Thyroid gland (tissue), 4 donors: ENCODE measurements at regions not wholly inside any gene's neighbourhood (a gene's known extent, or its start where the extent isn't known, plus 50 kb on each side); places are given as distances from the start of the nearest gene placed in this dataset.

ENCODE experiments used
- POLR2A ChIP-seq, 2 donors: fragments of 450-650 bp; IDR thresholded peaks; one replicate each; pipeline ENCODE4 v1.6.1; 2017; ENCODE audit warnings: antibody characterized with exemption in 2 of 2, mild to moderate bottlenecking in 2 of 2, moderate library complexity in 1 of 2
- TF ChIP-seq, protein P1 (sequence below), 6 experiments: fragments of 200-600 bp in 3 of 6; fragments of 450-650 bp in 3 of 6; sonication (generic) in 3 of 6; IDR thresholded peaks; one replicate each; pipeline ENCODE4 v1.5.1; 2016 to 2019; ENCODE audit warnings: antibody characterized with exemption in 6 of 6, mild to moderate bottlenecking in 2 of 6, inconsistent platforms in 1 of 6, moderate library complexity in 1 of 6

GRCh38 chr6:141867767-141868166 is 265.0 kb upstream of the GJE1 start:
- no peak for TF ChIP-seq POLR2A (IDR thresholded peaks at IDR 0.05)
- TF ChIP-seq, protein P1, sequence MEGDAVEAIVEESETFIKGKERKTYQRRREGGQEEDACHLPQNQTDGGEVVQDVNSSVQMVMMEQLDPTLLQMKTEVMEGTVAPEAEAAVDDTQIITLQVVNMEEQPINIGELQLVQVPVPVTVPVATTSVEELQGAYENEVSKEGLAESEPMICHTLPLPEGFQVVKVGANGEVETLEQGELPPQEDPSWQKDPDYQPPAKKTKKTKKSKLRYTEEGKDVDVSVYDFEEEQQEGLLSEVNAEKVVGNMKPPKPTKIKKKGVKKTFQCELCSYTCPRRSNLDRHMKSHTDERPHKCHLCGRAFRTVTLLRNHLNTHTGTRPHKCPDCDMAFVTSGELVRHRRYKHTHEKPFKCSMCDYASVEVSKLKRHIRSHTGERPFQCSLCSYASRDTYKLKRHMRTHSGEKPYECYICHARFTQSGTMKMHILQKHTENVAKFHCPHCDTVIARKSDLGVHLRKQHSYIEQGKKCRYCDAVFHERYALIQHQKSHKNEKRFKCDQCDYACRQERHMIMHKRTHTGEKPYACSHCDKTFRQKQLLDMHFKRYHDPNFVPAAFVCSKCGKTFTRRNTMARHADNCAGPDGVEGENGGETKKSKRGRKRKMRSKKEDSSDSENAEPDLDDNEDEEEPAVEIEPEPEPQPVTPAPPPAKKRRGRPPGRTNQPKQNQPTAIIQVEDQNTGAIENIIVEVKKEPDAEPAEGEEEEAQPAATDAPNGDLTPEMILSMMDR (IDR thresholded peaks at IDR 0.05): no peak
